ENCODE measurements at regions not wholly inside any gene's neighbourhood (a gene's known extent, or its start where the extent isn't known, plus 50 kb on each side); places are given as distances from the start of the nearest gene placed in this dataset.

- TF ChIP-seq CTCF (IDR thresholded peaks at IDR 0.05; ENCODE audit: extremely low read depth, missing control alignments) = no peak
- no peak for DNase-seq (ENCODE audit: low spot score)
Measured at GRCh38 chr6:159499034-159499433, 194.0 kb downstream of the SOD2 start.

GRCh38 chr6:159494586-159494972 lies 198.5 kb downstream of the SOD2 start:
- no peak for DNase-seq (ENCODE audit: low spot score)
- no peak for TF ChIP-seq CTCF (IDR thresholded peaks at IDR 0.05; ENCODE audit: extremely low read depth, missing control alignments)

- no peak for DNase-seq (ENCODE audit: low spot score)
- TF ChIP-seq CTCF (IDR thresholded peaks at IDR 0.05; ENCODE audit: extremely low read depth, missing control alignments) = no peak
Measured at GRCh38 chr6:159493898-159494585, 199.0 kb downstream of the SOD2 start.

- no peak for TF ChIP-seq CTCF (IDR thresholded peaks at IDR 0.05; ENCODE audit: extremely low read depth, missing control alignments)
- DNase-seq (ENCODE audit: low spot score) = no peak
Measured at GRCh38 chr6:159493231-159493897, 199.7 kb downstream of the SOD2 start.

GRCh38 chr6:159490298-159490937 lies 202.6 kb downstream of the SOD2 start:
- DNase-seq (ENCODE audit: low spot score) = no peak
- no peak for TF ChIP-seq CTCF (IDR thresholded peaks at IDR 0.05; ENCODE audit: extremely low read depth, missing control alignments)

- no peak for TF ChIP-seq CTCF (IDR thresholded peaks at IDR 0.05; ENCODE audit: extremely low read depth, missing control alignments)
- no peak for DNase-seq (ENCODE audit: low spot score)
Measured at GRCh38 chr6:159487636-159488035, 205.4 kb downstream of the SOD2 start.

GRCh38 chr6:159483259-159483658 lies 209.8 kb downstream of the SOD2 start:
- no peak for TF ChIP-seq CTCF (IDR thresholded peaks at IDR 0.05; ENCODE audit: extremely low read depth, missing control alignments)
- no peak for DNase-seq (ENCODE audit: low spot score)
